Caki2 (cell line): ENCODE measurements at regions not wholly inside any gene's neighbourhood (a gene's known extent, or its start where the extent isn't known, plus 50 kb on each side); places are given as distances from the start of the nearest gene placed in this dataset.

ENCODE experiments used
- DNase-seq: peaks from one replicate; pipeline ENCODE4 v3.0.0-alpha.2; 2015; ENCODE audit warnings: low read depth
- in situ Hi-C: cut with HindIII; loops from 2 replicates; pipeline ENCODE4 v1.10.0; 2016; ENCODE audit warnings: low sequenced_read_pairs, low pct_unique_long_range_greater_than_20kb, mixed read lengths

- in situ Hi-C loops, result no loop called here
- DNase-seq, result no peak
These were observed 197.4 kb upstream of the MOCS1 start for GRCh38 chr6:40131675-40132074.

- in situ Hi-C loops, result no loop called here
- no peak for DNase-seq
These were observed 193.9 kb upstream of the MOCS1 start for GRCh38 chr6:40128127-40128526.

GRCh38 chr6:40125680-40126394, 191.6 kb upstream of the MOCS1 start:
- DNase-seq, result no peak
- in situ Hi-C loops, result no loop called here

GRCh38 chr6:40124924-40125323, 190.7 kb upstream of the MOCS1 start:
- in situ Hi-C loops, result no loop called here

GRCh38 chr6:40116832-40117231, 182.6 kb upstream of the MOCS1 start:
- in situ Hi-C loops, result no loop called here
- DNase-seq, result no peak

More at GRCh38 chr6:40124924-40125323, 190.7 kb upstream of the MOCS1 start:
- no peak for DNase-seq

- in situ Hi-C loops, result no loop called here
- peak; percentile 57 for DNase-seq
These were observed 178.1 kb upstream of the MOCS1 start for GRCh38 chr6:40112350-40112749.

GRCh38 chr6:40108736-40109135, 174.5 kb upstream of the MOCS1 start:
- DNase-seq, result no peak
- in situ Hi-C loops, result no loop called here

GRCh38 chr6:40106840-40107239, 172.6 kb upstream of the MOCS1 start:
- in situ Hi-C loops, result no loop called here
- no peak for DNase-seq

GRCh38 chr6:40098774-40099173, 164.5 kb upstream of the MOCS1 start:
- in situ Hi-C loops, result no loop called here
- DNase-seq, result no peak

- DNase-seq, result no peak
- in situ Hi-C loops, result no loop called here
These were observed 163.3 kb upstream of the MOCS1 start for GRCh38 chr6:40097590-40097989.

- in situ Hi-C loops, result no loop called here
- DNase-seq, result no peak
These were observed 149.1 kb upstream of the MOCS1 start for GRCh38 chr6:40083141-40083920.

- in situ Hi-C loops, result no loop called here
- DNase-seq, result no peak
These were observed 148.2 kb upstream of the MOCS1 start for GRCh38 chr6:40082278-40083043.

- in situ Hi-C loops, result no loop called here
- no peak for DNase-seq
These were observed 143.5 kb upstream of the MOCS1 start for GRCh38 chr6:40077736-40078135.

- in situ Hi-C loops, result no loop called here
- no peak for DNase-seq
These were observed 143.1 kb upstream of the MOCS1 start for GRCh38 chr6:40077315-40077714.

- no peak for DNase-seq
- in situ Hi-C loops, result no loop called here
These were observed 140.9 kb upstream of the MOCS1 start for GRCh38 chr6:40075056-40075590.

- in situ Hi-C loops, result no loop called here
- DNase-seq, result no peak
These were observed 140.2 kb upstream of the MOCS1 start for GRCh38 chr6:40074306-40075055.

- in situ Hi-C loops, result no loop called here
These were observed 132.1 kb upstream of the MOCS1 start for GRCh38 chr6:40066372-40066771.

GRCh38 chr6:40056865-40057264, 122.6 kb upstream of the MOCS1 start:
- in situ Hi-C loops, result no loop called here
- no peak for DNase-seq

More at GRCh38 chr6:40066372-40066771, 132.1 kb upstream of the MOCS1 start:
- no peak for DNase-seq
